ENCODE measurements at regions not wholly inside any gene's neighbourhood (a gene's known extent, or its start where the extent isn't known, plus 50 kb on each side); places are given as distances from the start of the nearest gene placed in this dataset.

DNA sequence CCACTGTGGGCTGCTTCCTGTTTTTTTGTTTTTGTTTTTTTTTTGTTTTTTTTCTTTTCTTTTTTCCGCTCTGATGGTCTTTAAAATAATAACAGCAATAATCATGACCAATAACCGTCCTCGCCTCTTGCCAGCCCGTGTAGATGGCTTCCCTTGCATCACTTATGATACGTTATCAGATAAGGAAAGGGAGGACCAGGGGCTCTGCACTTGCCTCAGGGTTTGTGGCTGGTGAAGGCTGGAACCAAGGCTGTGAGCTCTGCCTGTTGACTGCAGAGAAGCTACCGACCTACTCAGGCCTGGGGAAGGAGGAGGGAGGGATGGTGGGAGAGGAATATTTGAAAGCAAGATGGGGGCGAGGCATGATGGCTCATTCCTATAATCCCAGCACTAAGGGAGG is 114.0 kb upstream of the SDK2 start:
- H3K79me2 ChIP-seq (ENCODE audit: insufficient read depth, low read length) = no peaks in the 10 kb centered on the region
- H3K27ac ChIP-seq (ENCODE audit: low read depth, low read length, poor library complexity, severe bottlenecking) = no peak overlapping the region
- no peak overlapping the region for H2AFZ ChIP-seq (ENCODE audit: low read length)
- H4K20me1 ChIP-seq (ENCODE audit: insufficient read depth, low read length) = no peaks in the 10 kb centered on the region
- H3K9me2 ChIP-seq (ENCODE audit: low read depth, low read length) = no peaks in the 10 kb centered on the region
- no peak overlapping the region for H3K9ac ChIP-seq (ENCODE audit: low read length)
- no peak overlapping the region for H3K4me3 ChIP-seq (ENCODE audit: low read depth, low read length, poor library complexity, severe bottlenecking)
- H3K4me1 ChIP-seq (ENCODE audit: insufficient read depth, low read length, severe bottlenecking) = no peaks in the 10 kb centered on the region
- no peaks in the 10 kb centered on the region for H3F3A ChIP-seq (ENCODE audit: insufficient read depth, low read length)
- H3K4me2 ChIP-seq (ENCODE audit: low read length) = no peak overlapping the region
- no peaks in the 10 kb centered on the region for H3K36me3 ChIP-seq (ENCODE audit: insufficient read depth, low read length)
- H3K27me3 ChIP-seq (ENCODE audit: insufficient read depth, low read length) = no peaks in the 10 kb centered on the region
- no peak for TF ChIP-seq EZH2 (IDR thresholded peaks at IDR 0.05; ENCODE audit: borderline replicate concordance, low read length)
- TF ChIP-seq, protein P1, sequence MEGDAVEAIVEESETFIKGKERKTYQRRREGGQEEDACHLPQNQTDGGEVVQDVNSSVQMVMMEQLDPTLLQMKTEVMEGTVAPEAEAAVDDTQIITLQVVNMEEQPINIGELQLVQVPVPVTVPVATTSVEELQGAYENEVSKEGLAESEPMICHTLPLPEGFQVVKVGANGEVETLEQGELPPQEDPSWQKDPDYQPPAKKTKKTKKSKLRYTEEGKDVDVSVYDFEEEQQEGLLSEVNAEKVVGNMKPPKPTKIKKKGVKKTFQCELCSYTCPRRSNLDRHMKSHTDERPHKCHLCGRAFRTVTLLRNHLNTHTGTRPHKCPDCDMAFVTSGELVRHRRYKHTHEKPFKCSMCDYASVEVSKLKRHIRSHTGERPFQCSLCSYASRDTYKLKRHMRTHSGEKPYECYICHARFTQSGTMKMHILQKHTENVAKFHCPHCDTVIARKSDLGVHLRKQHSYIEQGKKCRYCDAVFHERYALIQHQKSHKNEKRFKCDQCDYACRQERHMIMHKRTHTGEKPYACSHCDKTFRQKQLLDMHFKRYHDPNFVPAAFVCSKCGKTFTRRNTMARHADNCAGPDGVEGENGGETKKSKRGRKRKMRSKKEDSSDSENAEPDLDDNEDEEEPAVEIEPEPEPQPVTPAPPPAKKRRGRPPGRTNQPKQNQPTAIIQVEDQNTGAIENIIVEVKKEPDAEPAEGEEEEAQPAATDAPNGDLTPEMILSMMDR (IDR thresholded peaks at IDR 0.05; ENCODE audit: low read length) = no peak
- H3K9me3 ChIP-seq (ENCODE audit: low read length) = no peaks in the 10 kb centered on the region

DNA sequence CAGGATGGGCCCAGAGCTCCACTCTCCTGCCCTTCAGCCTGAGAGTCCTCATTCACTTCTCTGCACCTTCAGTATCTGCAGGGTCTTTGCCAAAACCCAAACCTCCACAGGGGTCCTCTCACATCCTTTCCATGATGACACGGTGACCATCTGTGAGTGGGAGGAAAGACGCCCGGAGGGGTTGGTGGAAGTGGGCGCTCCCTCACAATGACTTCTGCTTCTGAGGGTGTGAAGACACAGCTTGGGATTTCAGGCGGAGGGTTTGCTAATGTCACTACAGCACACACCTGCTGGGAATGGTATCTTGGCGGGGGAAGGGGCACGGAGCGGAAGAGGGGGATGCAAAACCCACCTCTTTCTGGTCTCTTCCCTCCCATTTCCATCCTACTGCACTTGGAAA is 115.1 kb upstream of the SDK2 start:
- no peak for TF ChIP-seq EZH2 (IDR thresholded peaks at IDR 0.05; ENCODE audit: borderline replicate concordance, low read length)
- TF ChIP-seq, protein P1 (IDR thresholded peaks at IDR 0.05; ENCODE audit: low read length) = no peak
- Histone ChIP-seq H3K79me2 (ENCODE audit: insufficient read depth, low read length) (no peaks in the 10 kb centered on the region), H3K36me3 (ENCODE audit: insufficient read depth, low read length) (no peaks in the 10 kb centered on the region), H3F3A (ENCODE audit: insufficient read depth, low read length) (no peaks in the 10 kb centered on the region), H3K4me1 (ENCODE audit: insufficient read depth, low read length, severe bottlenecking) (no peaks in the 10 kb centered on the region), H3K9me3 (ENCODE audit: low read length) (no peaks in the 10 kb centered on the region), H2AFZ (ENCODE audit: low read length) (no peak overlapping the region), H3K9me2 (ENCODE audit: low read depth, low read length) (no peaks in the 10 kb centered on the region), H3K27me3 (ENCODE audit: insufficient read depth, low read length) (peaks cover 2% of the 10 kb centered on the region; the same call in 1 of the 2 replicates), H4K20me1 (ENCODE audit: insufficient read depth, low read length) (no peaks in the 10 kb centered on the region), H3K4me2 (ENCODE audit: low read length) (no peak overlapping the region), H3K27ac (ENCODE audit: low read depth, low read length, poor library complexity, severe bottlenecking) (no peak overlapping the region), H3K4me3 (ENCODE audit: low read depth, low read length, poor library complexity, severe bottlenecking) (no peak overlapping the region), H3K9ac (ENCODE audit: low read length) (no peak overlapping the region)

DNA sequence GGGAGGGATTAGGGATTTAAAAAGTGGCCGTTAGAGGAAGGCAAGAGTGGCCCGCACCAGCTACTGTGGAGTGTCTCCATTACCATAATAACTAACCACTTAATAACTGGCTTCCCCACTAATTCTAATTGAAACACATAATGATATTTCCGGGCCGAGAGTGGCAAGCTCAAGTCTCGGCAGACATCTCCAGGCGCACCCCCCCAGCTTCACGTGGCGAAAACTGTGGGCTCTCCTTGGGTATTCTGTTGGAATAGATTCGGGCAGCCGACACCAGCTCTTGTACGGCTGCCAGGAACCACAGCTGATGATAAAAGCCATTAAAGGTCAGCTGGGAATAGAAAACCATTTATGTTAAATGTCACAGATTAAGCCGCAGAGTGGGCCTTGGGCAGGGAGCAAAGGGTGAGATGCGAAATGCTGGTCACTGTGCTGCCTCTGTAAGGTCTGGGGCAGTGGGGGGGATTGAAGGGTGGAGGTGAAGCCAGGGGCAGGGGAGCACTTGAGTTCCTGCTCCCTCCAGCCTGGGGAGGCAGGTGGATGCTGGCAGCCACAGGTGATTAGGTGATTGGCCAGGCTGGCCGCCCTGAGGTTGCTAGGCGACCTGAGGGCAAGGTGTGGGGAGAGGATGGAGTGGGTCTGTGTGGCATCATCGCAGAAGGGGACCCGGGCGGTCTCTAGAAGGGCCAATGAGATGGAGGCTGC is 115.6 kb upstream of the SDK2 start:
- H3K4me2 ChIP-seq (ENCODE audit: low read length) = no peak overlapping the region
- no peaks in the 10 kb centered on the region for H3K79me2 ChIP-seq (ENCODE audit: insufficient read depth, low read length)
- no peaks in the 10 kb centered on the region for H3F3A ChIP-seq (ENCODE audit: insufficient read depth, low read length)

More for the DNA sequence above, 115.6 kb upstream of the SDK2 start:
- Histone ChIP-seq H3K4me3 (ENCODE audit: low read depth, low read length, poor library complexity, severe bottlenecking) (no peak overlapping the region), H3K36me3 (ENCODE audit: insufficient read depth, low read length) (no peaks in the 10 kb centered on the region), H4K20me1 (ENCODE audit: insufficient read depth, low read length) (no peaks in the 10 kb centered on the region), H3K4me1 (ENCODE audit: insufficient read depth, low read length, severe bottlenecking) (no peaks in the 10 kb centered on the region), H3K9me3 (ENCODE audit: low read length) (no peaks in the 10 kb centered on the region), H3K27me3 (ENCODE audit: insufficient read depth, low read length) (peaks cover 4% of the 10 kb centered on the region; the same call in 1 of the 2 replicates), H3K9me2 (ENCODE audit: low read depth, low read length) (no peaks in the 10 kb centered on the region), H3K27ac (ENCODE audit: low read depth, low read length, poor library complexity, severe bottlenecking) (no peak overlapping the region), H3K9ac (ENCODE audit: low read length) (no peak overlapping the region), H2AFZ (ENCODE audit: low read length) (no peak overlapping the region)
- TF ChIP-seq, protein P1 (IDR thresholded peaks at IDR 0.05; ENCODE audit: low read length) = no peak
- TF ChIP-seq EZH2 (IDR thresholded peaks at IDR 0.05; ENCODE audit: borderline replicate concordance, low read length) = no peak

Data from OCI-LY1 (cell line).